HEK293 (cell line): ENCODE measurements at regions not wholly inside any gene's neighbourhood (a gene's known extent, or its start where the extent isn't known, plus 50 kb on each side); places are given as distances from the start of the nearest gene placed in this dataset.

Experiments used
- CTCF ChIA-PET: fragments of 350-600 bp; formaldehyde crosslinking; extraction: SDS; loops from one replicate; lab custom pipeline; 2021; ENCODE audit warnings: antibody characterized with exemption; lab: Yijun Ruan, JAX
- POLR2A ChIA-PET: fragments of 300-600 bp; formaldehyde crosslinking; extraction: SDS; loops from one replicate; lab custom pipeline; 2020; ENCODE audit warnings: antibody characterized with exemption, inconsistent platforms; lab: Yijun Ruan, JAX
- H3K27ac ChIP-seq: fragments of 200-500 bp; sonication (Bioruptor generic); 2 replicates; pipeline ENCODE4 v1.5.1; 2014; ENCODE audit warnings: low read depth, low read length, control low read depth, inconsistent platforms; ENCODE audit errors: extremely low read depth
- H3K36me3 ChIP-seq, 2 experiments: fragments of 200-500 bp in 1 of 2; sonication (Bioruptor generic) in 1 of 2; 1 replicate in 1 of 2; 2 replicates in 1 of 2; pipeline ENCODE4 v1.5.1; 2014 to 2017; ENCODE audit warnings: inconsistent platforms in 2 of 2, low read length in 2 of 2; ENCODE audit not compliant: control insufficient read depth in 2 of 2, insufficient read depth in 1 of 2
- H3K4me1 ChIP-seq: fragments of 200-500 bp; sonication (Bioruptor generic); 2 replicates; pipeline ENCODE4 v1.5.1; 2014; ENCODE audit warnings: mild to moderate bottlenecking, low read length, inconsistent platforms; ENCODE audit not compliant: control insufficient read depth, insufficient read depth
- H3K4me3 ChIP-seq: 2 replicates; pipeline ENCODE4 v1.5.1; 2011; ENCODE audit warnings: low read depth, mild to moderate bottlenecking, control low read depth, low read length, moderate library complexity
- H3K9me3 ChIP-seq: fragments of 200-500 bp; sonication (Bioruptor generic); 2 replicates; pipeline ENCODE4 v1.5.1; 2014; ENCODE audit warnings: low read depth, low read length, inconsistent platforms; ENCODE audit not compliant: control insufficient read depth, insufficient read depth
- ELK4 ChIP-seq: IDR thresholded peaks from 2 replicates; pipeline ENCODE4 v1.6.1; 2011; ENCODE audit warnings: mild to moderate bottlenecking, low read depth, low read length, borderline replicate concordance
- HOXD13 ChIP-seq: sonication (generic); formaldehyde crosslinking; IDR thresholded peaks from 2 replicates; pipeline ENCODE4 v1.8.0; 2022; ENCODE audit warnings: missing genetic modification reagents, borderline replicate concordance
- MEIS1 ChIP-seq: sonication (generic); formaldehyde crosslinking; IDR thresholded peaks from 2 replicates; pipeline ENCODE4 v1.8.1; 2022; ENCODE audit warnings: missing genetic modification reagents, mild to moderate bottlenecking, borderline replicate concordance
- SP2 ChIP-seq: fragments of 450-650 bp; formaldehyde crosslinking; IDR thresholded peaks from 2 replicates; pipeline ENCODE4 v1.5.1; 2016; ENCODE audit warnings: missing biosample characterization, missing genetic modification characterization
- ZBTB1 ChIP-seq: fragments of 450-650 bp; formaldehyde crosslinking; IDR thresholded peaks from 2 replicates; pipeline ENCODE4 v1.5.1; 2016; ENCODE audit warnings: missing biosample characterization, missing genetic modification characterization
- ZBTB17 ChIP-seq: fragments of 450-650 bp; formaldehyde crosslinking; IDR thresholded peaks from 2 replicates; pipeline ENCODE4 v1.5.1; 2016; ENCODE audit warnings: missing biosample characterization, missing genetic modification characterization
- ZFP41 ChIP-seq: fragments of 450-650 bp; formaldehyde crosslinking; IDR thresholded peaks from 2 replicates; pipeline ENCODE4 v1.5.1; 2016; ENCODE audit warnings: missing biosample characterization, missing genetic modification characterization, borderline replicate concordance
- ZNF16 ChIP-seq: fragments of 450-650 bp; formaldehyde crosslinking; IDR thresholded peaks from 2 replicates; pipeline ENCODE4 v1.5.1; 2016; ENCODE audit warnings: low read depth, missing biosample characterization, missing genetic modification characterization
- ZNF292 ChIP-seq: fragments of 450-650 bp; formaldehyde crosslinking; IDR thresholded peaks from 2 replicates; pipeline ENCODE4 v1.5.1; 2016; ENCODE audit warnings: low read depth, missing biosample characterization, missing genetic modification characterization, borderline replicate concordance
- ZNF302 ChIP-seq: fragments of 450-650 bp; formaldehyde crosslinking; IDR thresholded peaks from 2 replicates; pipeline ENCODE4 v1.5.1; 2016; ENCODE audit warnings: missing biosample characterization, missing genetic modification characterization, low read depth
- ZNF366 ChIP-seq: fragments of 450-650 bp; formaldehyde crosslinking; conservative IDR thresholded peaks from 2 replicates; pipeline ENCODE4 v1.5.1; 2016; ENCODE audit warnings: missing biosample characterization, missing genetic modification characterization
- ZNF514 ChIP-seq: fragments of 450-650 bp; formaldehyde crosslinking; IDR thresholded peaks from 2 replicates; pipeline ENCODE4 v1.5.1; 2016; ENCODE audit warnings: missing biosample characterization, missing genetic modification characterization
- ZNF600 ChIP-seq: fragments of 450-650 bp; formaldehyde crosslinking; IDR thresholded peaks from 2 replicates; pipeline ENCODE4 v1.5.1; 2016; ENCODE audit warnings: missing biosample characterization, missing genetic modification characterization
- ZNF76 ChIP-seq: fragments of 450-650 bp; formaldehyde crosslinking; IDR thresholded peaks from 2 replicates; pipeline ENCODE4; 2016; ENCODE audit warnings: low read depth, missing biosample characterization, missing genetic modification characterization, borderline replicate concordance
- ZSCAN23 ChIP-seq: fragments of 450-650 bp; formaldehyde crosslinking; IDR thresholded peaks from 2 replicates; pipeline ENCODE4 v1.5.1; 2016; ENCODE audit warnings: missing biosample characterization, missing genetic modification characterization
- TF ChIP-seq, protein P1 (sequence below): fragments of 450-650 bp; formaldehyde crosslinking; IDR thresholded peaks from 2 replicates; pipeline ENCODE4 v1.5.1; 2016; ENCODE audit warnings: missing biosample characterization, missing genetic modification characterization
- TF ChIP-seq, protein P2 (sequence below): fragments of 450-650 bp; formaldehyde crosslinking; IDR thresholded peaks from 2 replicates; pipeline ENCODE4 v1.5.1; 2016; ENCODE audit warnings: missing biosample characterization, missing genetic modification characterization
- TF ChIP-seq, protein P3 (sequence below): fragments of 450-650 bp; formaldehyde crosslinking; IDR thresholded peaks from 2 replicates; pipeline ENCODE4 v1.5.1; 2017; ENCODE audit warnings: missing biosample characterization, missing genetic modification characterization
- TF ChIP-seq, protein P4 (sequence below): fragments of 450-650 bp; IDR thresholded peaks from 2 replicates; pipeline ENCODE4 v1.5.1; 2018; ENCODE audit warnings: missing biosample characterization, missing genetic modification characterization

DNA sequence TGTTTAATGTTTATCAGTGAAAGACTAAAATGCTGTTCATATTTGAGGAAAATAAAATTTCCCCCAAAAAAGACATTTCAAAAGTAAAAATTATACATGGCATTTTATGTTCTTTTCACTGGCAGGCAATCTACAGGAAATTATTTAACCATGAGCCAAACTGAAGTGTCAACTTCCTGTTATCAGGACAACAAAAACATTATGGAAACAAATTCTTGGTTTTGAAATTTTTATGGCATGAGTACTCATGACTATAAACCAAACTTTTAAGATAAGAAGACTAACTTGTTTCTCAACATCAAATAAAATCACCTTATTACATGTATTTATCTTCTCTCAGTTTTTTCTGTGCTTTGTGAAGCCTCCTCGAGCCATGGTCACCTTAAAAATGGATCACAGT lies 698.6 kb downstream of the LTN1 start:
- Histone ChIP-seq H3K9me3 (no peaks in the 10 kb centered on the region), H3K4me1 (no peaks in the 10 kb centered on the region), H3K36me3 (no peaks in the 10 kb centered on the region), H3K27ac (no peak overlapping the region), H3K4me3 (no peak overlapping the region)
- ChIA-PET CTCF (no interaction called here), POLR2A (no interaction called here)
- TF ChIP-seq ELK4, result no peak
- TF ChIP-seq, protein P1, sequence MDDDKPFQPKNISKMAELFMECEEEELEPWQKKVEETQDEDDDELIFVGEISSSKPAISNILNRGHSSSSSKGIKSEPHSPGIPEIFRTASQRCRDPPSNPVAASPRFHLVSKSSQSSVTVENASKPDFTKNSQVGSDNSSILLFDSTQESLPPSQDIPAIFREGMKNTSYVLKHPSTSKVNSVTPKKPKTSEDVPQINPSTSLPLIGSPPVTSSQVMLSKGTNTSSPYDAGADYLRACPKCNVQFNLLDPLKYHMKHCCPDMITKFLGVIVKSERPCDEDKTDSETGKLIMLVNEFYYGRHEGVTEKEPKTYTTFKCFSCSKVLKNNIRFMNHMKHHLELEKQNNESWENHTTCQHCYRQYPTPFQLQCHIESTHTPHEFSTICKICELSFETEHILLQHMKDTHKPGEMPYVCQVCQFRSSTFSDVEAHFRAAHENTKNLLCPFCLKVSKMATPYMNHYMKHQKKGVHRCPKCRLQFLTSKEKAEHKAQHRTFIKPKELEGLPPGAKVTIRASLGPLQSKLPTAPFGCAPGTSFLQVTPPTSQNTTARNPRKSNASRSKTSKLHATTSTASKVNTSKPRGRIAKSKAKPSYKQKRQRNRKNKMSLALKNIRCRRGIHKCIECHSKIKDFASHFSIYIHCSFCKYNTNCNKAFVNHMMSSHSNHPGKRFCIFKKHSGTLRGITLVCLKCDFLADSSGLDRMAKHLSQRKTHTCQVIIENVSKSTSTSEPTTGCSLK, result no peak

DNA sequence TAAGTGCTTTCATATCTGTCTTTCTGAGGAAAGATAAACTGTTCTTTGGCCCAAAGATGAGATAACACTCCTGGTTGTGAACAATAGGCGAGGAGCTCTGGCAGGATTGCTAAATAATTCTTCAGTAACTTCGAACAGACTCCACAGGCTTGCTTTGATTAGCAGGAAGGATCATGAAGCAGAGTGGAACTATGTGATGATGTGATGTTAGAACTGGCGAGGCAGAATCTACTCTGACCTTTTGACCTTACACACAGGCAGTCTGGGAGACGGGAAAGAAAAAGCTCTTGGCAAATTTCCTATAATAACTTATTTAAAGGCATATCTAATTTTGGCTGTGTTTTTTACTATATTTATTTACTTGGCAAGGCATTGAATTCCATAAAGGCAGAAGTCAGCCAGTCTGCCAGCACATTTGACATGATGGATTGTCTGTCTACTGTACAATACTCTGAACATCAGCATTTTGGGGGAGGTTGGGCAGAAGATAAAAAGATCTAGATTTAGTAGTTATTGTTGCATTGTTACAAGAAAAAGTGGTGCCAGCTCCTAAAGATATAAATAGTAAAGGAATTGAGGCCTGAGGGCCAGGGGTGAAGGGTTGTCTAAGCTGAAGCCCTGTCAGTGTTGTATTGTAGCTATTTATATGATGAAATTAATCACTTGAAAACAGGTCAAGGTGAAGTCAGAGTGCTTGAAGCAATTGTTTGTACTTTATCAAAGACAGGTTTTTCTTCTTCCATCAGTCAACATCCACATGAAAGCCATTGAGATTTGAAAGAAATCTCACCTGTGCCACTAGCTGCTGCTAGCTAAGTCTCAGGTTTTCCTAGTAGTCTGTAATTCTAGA lies 708.8 kb downstream of the LTN1 start:
- no peaks in the 10 kb centered on the region; the same call in 1 of the 2 replicates for H3K9me3 ChIP-seq
- TF ChIP-seq, protein P2, sequence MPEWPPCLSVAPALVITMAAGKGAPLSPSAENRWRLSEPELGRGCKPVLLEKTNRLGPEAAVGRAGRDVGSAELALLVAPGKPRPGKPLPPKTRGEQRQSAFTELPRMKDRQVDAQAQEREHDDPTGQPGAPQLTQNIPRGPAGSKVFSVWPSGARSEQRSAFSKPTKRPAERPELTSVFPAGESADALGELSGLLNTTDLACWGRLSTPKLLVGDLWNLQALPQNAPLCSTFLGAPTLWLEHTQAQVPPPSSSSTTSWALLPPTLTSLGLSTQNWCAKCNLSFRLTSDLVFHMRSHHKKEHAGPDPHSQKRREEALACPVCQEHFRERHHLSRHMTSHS (tag by site-specific recombination), result no peak
- 0 out of 2 replicates have a peak, but pooled peaks have one; percentile 62 for TF ChIP-seq MEIS1 (CRISPR knock-in tag)
- TF ChIP-seq, all 188 proteins: peak for 1
- ChIA-PET CTCF (interaction anchor here (0.7 kb wide), 1 partner anchor 15 kb away, joined by 3 read pairs; no protein-coding TSS in a partner anchor), POLR2A (no interaction called here)
- H3K4me1 ChIP-seq, result no peaks in the 10 kb centered on the region
- H3K27ac ChIP-seq, result no peak overlapping the region
- no peak overlapping the region for H3K4me3 ChIP-seq
- H3K36me3 ChIP-seq, result no peaks in the 10 kb centered on the region

GRCh38 chr21:28282833-28283232 lies 709.8 kb downstream of the LTN1 start:
- CTCF ChIA-PET, result interaction anchor here (0.5 kb wide), 2 partner anchors 1427 to 1881 kb away, joined by 4 read pairs; no protein-coding TSS in a partner anchor
- no peaks in the 10 kb centered on the region; the same call in 1 of the 2 replicates for H3K9me3 ChIP-seq
- POLR2A ChIA-PET, result no interaction called here
- H3K27ac ChIP-seq, result no peak overlapping the region
- H3K36me3 ChIP-seq, result no peaks in the 10 kb centered on the region
- no peak overlapping the region for H3K4me3 ChIP-seq
- H3K4me1 ChIP-seq, result no peaks in the 10 kb centered on the region
- TF ChIP-seq ZNF600 (tag by site-specific recombination) (no peak), ZNF302 (tag by site-specific recombination) (no peak), ZBTB1 (tag by site-specific recombination) (no peak), ZBTB17 (tag by site-specific recombination) (no peak), ZFP41 (tag by site-specific recombination) (no peak), SP2 (tag by site-specific recombination) (no peak), ZNF16 (tag by site-specific recombination) (no peak), ZSCAN23 (tag by site-specific recombination) (no peak), ZNF292 (tag by site-specific recombination) (no peak), HOXD13 (CRISPR knock-in tag) (no peak), ZNF76 (tag by site-specific recombination) (no peak), ZNF366 (tag by site-specific recombination) (no peak), ZNF514 (no peak)
- TF ChIP-seq, protein P3, sequence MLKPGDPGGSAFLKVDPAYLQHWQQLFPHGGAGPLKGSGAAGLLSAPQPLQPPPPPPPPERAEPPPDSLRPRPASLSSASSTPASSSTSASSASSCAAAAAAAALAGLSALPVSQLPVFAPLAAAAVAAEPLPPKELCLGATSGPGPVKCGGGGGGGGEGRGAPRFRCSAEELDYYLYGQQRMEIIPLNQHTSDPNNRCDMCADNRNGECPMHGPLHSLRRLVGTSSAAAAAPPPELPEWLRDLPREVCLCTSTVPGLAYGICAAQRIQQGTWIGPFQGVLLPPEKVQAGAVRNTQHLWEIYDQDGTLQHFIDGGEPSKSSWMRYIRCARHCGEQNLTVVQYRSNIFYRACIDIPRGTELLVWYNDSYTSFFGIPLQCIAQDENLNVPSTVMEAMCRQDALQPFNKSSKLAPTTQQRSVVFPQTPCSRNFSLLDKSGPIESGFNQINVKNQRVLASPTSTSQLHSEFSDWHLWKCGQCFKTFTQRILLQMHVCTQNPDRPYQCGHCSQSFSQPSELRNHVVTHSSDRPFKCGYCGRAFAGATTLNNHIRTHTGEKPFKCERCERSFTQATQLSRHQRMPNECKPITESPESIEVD (tag by site-specific recombination), result no peak
- TF ChIP-seq, protein P4, sequence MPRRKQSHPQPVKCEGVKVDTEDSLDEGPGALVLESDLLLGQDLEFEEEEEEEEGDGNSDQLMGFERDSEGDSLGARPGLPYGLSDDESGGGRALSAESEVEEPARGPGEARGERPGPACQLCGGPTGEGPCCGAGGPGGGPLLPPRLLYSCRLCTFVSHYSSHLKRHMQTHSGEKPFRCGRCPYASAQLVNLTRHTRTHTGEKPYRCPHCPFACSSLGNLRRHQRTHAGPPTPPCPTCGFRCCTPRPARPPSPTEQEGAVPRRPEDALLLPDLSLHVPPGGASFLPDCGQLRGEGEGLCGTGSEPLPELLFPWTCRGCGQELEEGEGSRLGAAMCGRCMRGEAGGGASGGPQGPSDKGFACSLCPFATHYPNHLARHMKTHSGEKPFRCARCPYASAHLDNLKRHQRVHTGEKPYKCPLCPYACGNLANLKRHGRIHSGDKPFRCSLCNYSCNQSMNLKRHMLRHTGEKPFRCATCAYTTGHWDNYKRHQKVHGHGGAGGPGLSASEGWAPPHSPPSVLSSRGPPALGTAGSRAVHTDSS (tag by site-specific recombination), result no peak
